Fibroblast of the aortic adventitia (primary cell): ENCODE measurements at regions not wholly inside any gene's neighbourhood (a gene's known extent, or its start where the extent isn't known, plus 50 kb on each side); places are given as distances from the start of the nearest gene placed in this dataset.

Experiments
- DNase-seq: peaks from one replicate; pipeline ENCODE4 v3.0.0-alpha.2; 2010; ENCODE audit warnings: low read depth
- H3K4me3 ChIP-seq: 2 replicates; pipeline ENCODE4 v1.5.1; 2011; ENCODE audit warnings: low read depth, mild to moderate bottlenecking, control low read depth, low read length, moderate library complexity
- CTCF ChIP-seq: IDR thresholded peaks from 2 replicates; pipeline ENCODE4 v1.5.1; 2011; ENCODE audit warnings: mild to moderate bottlenecking, low read length, control low read depth, inconsistent platforms; ENCODE audit not compliant: insufficient read depth

- no peak for DNase-seq
- TF ChIP-seq CTCF = no peak
- no peak overlapping the region for H3K4me3 ChIP-seq
Measured at GRCh38 chr2:8193146-8193545, 488.7 kb upstream of the ID2 start.

GRCh38 chr2:8193686-8194615 lies 487.9 kb upstream of the ID2 start:
- no peak for TF ChIP-seq CTCF
- no peak for DNase-seq
- H3K4me3 ChIP-seq = no peak overlapping the region

- no peak for DNase-seq
- H3K4me3 ChIP-seq = no peak overlapping the region
- TF ChIP-seq CTCF = no peak
Measured at GRCh38 chr2:8195784-8196183, 486.1 kb upstream of the ID2 start.

- no peak for TF ChIP-seq CTCF
- DNase-seq = no peak
- H3K4me3 ChIP-seq = no peak overlapping the region
Measured at GRCh38 chr2:8196316-8196715, 485.5 kb upstream of the ID2 start.

GRCh38 chr2:8197101-8197500 lies 484.8 kb upstream of the ID2 start:
- peak; percentile 70 for DNase-seq
- TF ChIP-seq CTCF = no peak
- no peak overlapping the region for H3K4me3 ChIP-seq

- TF ChIP-seq CTCF = no peak
- no peak for DNase-seq
- H3K4me3 ChIP-seq = no peak overlapping the region
Measured at GRCh38 chr2:8197825-8198224, 484.0 kb upstream of the ID2 start.
